ENCODE measurements at regions not wholly inside any gene's neighbourhood (a gene's known extent, or its start where the extent isn't known, plus 50 kb on each side); places are given as distances from the start of the nearest gene placed in this dataset.

- CTCF ChIA-PET, result no interaction called here
- no peak for TF ChIP-seq CTCF (IDR thresholded peaks at IDR 0.05)
- TF ChIP-seq POLR2AphosphoS5 (IDR thresholded peaks at IDR 0.05; ENCODE audit: low read depth, low read length), result no peak
- no peak for TF ChIP-seq TCF7L2 (IDR thresholded peaks at IDR 0.05; ENCODE audit: low read depth, low read length)
- no peak for TF ChIP-seq SIN3A (IDR thresholded peaks at IDR 0.05; ENCODE audit: borderline replicate concordance, insufficient read depth, low read depth, low read length)
- TF ChIP-seq REST (IDR thresholded peaks at IDR 0.05; ENCODE audit: insufficient read depth in 1 of 2, low read depth in 2 of 2, low read length in 1 of 2), result no peak
- in situ Hi-C loops (cut with HindIII; ENCODE audit: low pct_unique_long_range_greater_than_20kb, low sequenced_read_pairs), result no loop called here
Observed at GRCh38 chr7:31440511-31440910, 73.4 kb upstream of the ITPRID1 start.

GRCh38 chr7:31442626-31443025 lies 71.3 kb upstream of the ITPRID1 start:
- DNase-seq (ENCODE audit: low read depth, low spot score) (no peak), ATAC-seq (no peak)
- no peaks in the 10 kb centered on the region for H3K36me3 ChIP-seq (ENCODE audit: control insufficient read depth, insufficient read depth, low read length)
- ChIA-PET CTCF (interaction anchor here (1.0 to 1.1 kb wide), 2 partner anchors 250 to 308 kb away, joined by 3 to 9 read pairs; no protein-coding TSS in a partner anchor), POLR2A (no interaction called here)
- H3K4me3 ChIP-seq (ENCODE audit: low read depth in 2 of 2, low read length in 2 of 2), result no peak overlapping the region
- in situ Hi-C loops (cut with HindIII; ENCODE audit: low pct_unique_long_range_greater_than_20kb, low sequenced_read_pairs) (no loop called here), intact Hi-C loops (cut with micrococcal nuclease; ENCODE audit: unreplicated experiment) (loop anchor here (1.0 to 10.0 kb wide), 5 partner anchors 45 to 310 kb away; no protein-coding TSS in a partner anchor)
- no peak overlapping the region for H3K27ac ChIP-seq (ENCODE audit: low read length)
- peaks cover 2% of the 10 kb centered on the region; the same call in 1 of the 2 replicates for H3K27me3 ChIP-seq (ENCODE audit: control insufficient read depth, insufficient read depth, low read length)
- no peaks in the 10 kb centered on the region for H3K9me3 ChIP-seq (ENCODE audit: control insufficient read depth, insufficient read depth, low read depth, low read length)
- TF ChIP-seq SIN3A (IDR thresholded peaks at IDR 0.05; ENCODE audit: borderline replicate concordance, insufficient read depth, low read depth, low read length) (no peak), TCF7L2 (IDR thresholded peaks at IDR 0.05; ENCODE audit: low read depth, low read length) (no peak), CTCF (IDR thresholded peaks at IDR 0.05) (no peak), POLR2AphosphoS5 (IDR thresholded peaks at IDR 0.05; ENCODE audit: low read depth, low read length) (no peak), REST (IDR thresholded peaks at IDR 0.05; ENCODE audit: insufficient read depth in 1 of 2, low read depth in 2 of 2, low read length in 1 of 2) (no peak)
- H3K4me1 ChIP-seq (ENCODE audit: control insufficient read depth, insufficient read depth, low read length), result no peaks in the 10 kb centered on the region
- no TSS peak for BruUV-seq (replicated peaks)

More at GRCh38 chr7:31440511-31440910, 73.4 kb upstream of the ITPRID1 start:
- Histone ChIP-seq H3K9me3 (ENCODE audit: control insufficient read depth, insufficient read depth, low read depth, low read length) (no peaks in the 10 kb centered on the region), H3K27me3 (ENCODE audit: control insufficient read depth, insufficient read depth, low read length) (peaks cover 2% of the 10 kb centered on the region; the same call in 1 of the 2 replicates), H3K4me1 (ENCODE audit: control insufficient read depth, insufficient read depth, low read length) (no peaks in the 10 kb centered on the region), H3K4me3 (ENCODE audit: low read depth in 2 of 2, low read length in 2 of 2) (no peak overlapping the region), H3K27ac (ENCODE audit: low read length) (no peak overlapping the region), H3K36me3 (ENCODE audit: control insufficient read depth, insufficient read depth, low read length) (no peaks in the 10 kb centered on the region)
- BruUV-seq (replicated peaks), result no TSS peak
- no peak for ATAC-seq
- POLR2A ChIA-PET, result no interaction called here
- DNase-seq (ENCODE audit: low read depth, low spot score), result no peak
- intact Hi-C loops (cut with micrococcal nuclease; ENCODE audit: unreplicated experiment), result loop anchor here (5.0 to 10.0 kb wide), 3 partner anchors 47 to 308 kb away; no protein-coding TSS in a partner anchor

Measured in Panc1 (cell line).